Adrenal gland (tissue), 9 donors: ENCODE measurements at regions not wholly inside any gene's neighbourhood (a gene's known extent, or its start where the extent isn't known, plus 50 kb on each side); places are given as distances from the start of the nearest gene placed in this dataset.

Source experiments
- DNase-seq, 7 donors: peaks; one replicate each; pipeline ENCODE4 v3.0.0-alpha.2; 2019 to 2020
- H3K27ac ChIP-seq, 5 donors: fragments of 200-600 bp; sonication (generic) in 4 of 5; 1 replicate in 3 of 5; 2 replicates in 2 of 5; pipeline versions ENCODE4 v1.5.1 to v1.8.0; 2016 to 2020; ENCODE audit warnings: mild to moderate bottlenecking in 1 of 5
- H3K27me3 ChIP-seq: fragments of 200-600 bp; 2 replicates; pipeline ENCODE4 v1.8.0; 2021
- H3K36me3 ChIP-seq, 2 donors: fragments of 200-600 bp; replicated peaks in 1 of 2; 1 replicate in 1 of 2; 2 replicates in 1 of 2; pipeline versions ENCODE4 v1.5.1 to v1.8.0; 2018 to 2022
- H3K4me1 ChIP-seq, 2 donors: fragments of 200-600 bp; replicated peaks in 1 of 2; 1 replicate in 1 of 2; 2 replicates in 1 of 2; pipeline versions ENCODE4 v1.5.1 to v1.8.0; 2018 to 2021
- H3K4me3 ChIP-seq, 4 donors: fragments of 200-600 bp; sonication (generic) in 3 of 4; one replicate each; pipeline ENCODE4 v1.5.1; 2016 to 2018
- H3K9me3 ChIP-seq, 3 donors: fragments of 200-600 bp; sonication (generic) in 1 of 3; replicated peaks in 1 of 3; 1 replicate in 2 of 3; 2 replicates in 1 of 3; pipeline versions ENCODE4 v1.5.1 to v1.8.0; 2016 to 2021
- POLR2A ChIP-seq, 2 donors: fragments of 450-650 bp; IDR thresholded peaks; one replicate each; pipeline ENCODE4 v1.6.1; 2017; ENCODE audit warnings: antibody characterized with exemption in 2 of 2, mild to moderate bottlenecking in 2 of 2, moderate library complexity in 1 of 2
- WGBS, 4 donors: extraction: QIAGEN DNeasy Blood & Tissue Kit in 2 of 4; methylation state at CpG; one replicate each; pipeline versions ENCODE4 v1.1.5 to v1.1.7; 2013 to 2017; 5-methylcytosine and 5-hydroxymethylcytosine counted together
- intact Hi-C, 2 donors: fragments of 100-400 bp; cut with DNase I; formaldehyde crosslinking; loops; one replicate each; pipeline versions ENCODE4 v1.14.1 to v1.15.0; 2022 to 2023
- TF ChIP-seq, protein P1 (sequence below), 6 experiments: fragments of 450-650 bp in 4 of 6; fragments of 200-600 bp in 2 of 6; sonication (generic) in 1 of 6; IDR thresholded peaks; 1 replicate in 5 of 6; 2 replicates in 1 of 6; pipeline versions ENCODE4 v1.5.1 to v1.8.0; 2016 to 2021; ENCODE audit warnings: antibody characterized with exemption in 6 of 6, mild to moderate bottlenecking in 2 of 6, moderate library complexity in 1 of 6
- donor health status: healthy with polysubstance abuse.
- donor health status: Bipolar disorder and iron deficiency.
- donor health status: DM: yes; HTN: yes; CAD: no.
- donor health status: DM: no; HTN: no; CAD: no.
- donor health status: DM: no; HTN: no; CAD: no.

DNA sequence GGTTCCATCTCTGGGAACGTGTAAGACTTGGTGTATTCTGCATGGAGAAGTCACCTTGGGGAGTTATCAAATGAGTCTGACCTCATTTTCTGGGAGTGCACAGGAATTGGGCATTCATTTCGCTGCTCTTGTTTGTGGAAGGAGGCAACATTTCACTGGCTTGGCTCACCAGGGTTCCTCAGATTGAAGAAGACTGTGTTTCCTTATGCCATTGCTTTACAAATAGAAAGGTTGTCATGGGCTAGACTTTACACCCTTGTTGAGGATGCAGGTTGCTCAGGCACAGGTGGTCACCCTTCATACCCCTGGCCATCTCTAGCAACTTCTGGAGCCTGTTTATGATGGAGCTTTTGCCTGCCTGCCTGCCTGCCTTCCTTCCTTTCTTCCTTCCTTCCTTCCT lies 114.4 kb downstream of the AASDH start:
- Histone ChIP-seq H3K36me3 (no peaks in the 10 kb centered on the region), H3K9me3 (no peaks in the 10 kb centered on the region), H3K4me1 (no peaks in the 10 kb centered on the region), H3K4me3 (no peak overlapping the region), H3K27me3 (no peaks in the 10 kb centered on the region), H3K27ac (no peak overlapping the region)
- no peak for TF ChIP-seq POLR2A (IDR thresholded peaks at IDR 0.05)
- TF ChIP-seq, protein P1, sequence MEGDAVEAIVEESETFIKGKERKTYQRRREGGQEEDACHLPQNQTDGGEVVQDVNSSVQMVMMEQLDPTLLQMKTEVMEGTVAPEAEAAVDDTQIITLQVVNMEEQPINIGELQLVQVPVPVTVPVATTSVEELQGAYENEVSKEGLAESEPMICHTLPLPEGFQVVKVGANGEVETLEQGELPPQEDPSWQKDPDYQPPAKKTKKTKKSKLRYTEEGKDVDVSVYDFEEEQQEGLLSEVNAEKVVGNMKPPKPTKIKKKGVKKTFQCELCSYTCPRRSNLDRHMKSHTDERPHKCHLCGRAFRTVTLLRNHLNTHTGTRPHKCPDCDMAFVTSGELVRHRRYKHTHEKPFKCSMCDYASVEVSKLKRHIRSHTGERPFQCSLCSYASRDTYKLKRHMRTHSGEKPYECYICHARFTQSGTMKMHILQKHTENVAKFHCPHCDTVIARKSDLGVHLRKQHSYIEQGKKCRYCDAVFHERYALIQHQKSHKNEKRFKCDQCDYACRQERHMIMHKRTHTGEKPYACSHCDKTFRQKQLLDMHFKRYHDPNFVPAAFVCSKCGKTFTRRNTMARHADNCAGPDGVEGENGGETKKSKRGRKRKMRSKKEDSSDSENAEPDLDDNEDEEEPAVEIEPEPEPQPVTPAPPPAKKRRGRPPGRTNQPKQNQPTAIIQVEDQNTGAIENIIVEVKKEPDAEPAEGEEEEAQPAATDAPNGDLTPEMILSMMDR (IDR thresholded peaks at IDR 0.05): no peak
- 65 to 82% (median 73%) methylated on average over 2 of the region's 2 CpGs for WGBS, 4 donors
- intact Hi-C loops: no loop called here
- no peak for DNase-seq

DNA sequence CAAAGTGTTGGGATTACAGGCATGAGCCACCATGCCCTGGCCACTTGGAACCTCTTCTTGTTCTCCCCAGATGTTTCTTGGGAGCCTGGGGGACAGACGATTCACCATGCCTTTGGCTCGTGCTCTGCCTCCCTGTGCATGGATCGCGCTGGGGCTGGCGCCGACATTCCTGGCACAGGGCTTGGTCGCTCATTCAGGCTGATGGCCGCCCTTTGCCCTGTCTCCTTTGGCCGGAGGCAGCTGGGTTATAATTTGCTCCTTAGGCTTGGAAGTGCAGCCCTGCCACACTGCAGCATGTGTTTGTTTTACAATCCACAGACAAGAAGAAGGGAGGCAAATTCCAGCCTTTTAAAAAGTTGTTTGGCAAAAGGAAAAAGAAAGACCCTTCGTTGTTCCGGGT lies 115.3 kb downstream of the AASDH start:
- intact Hi-C loops: no loop called here
- WGBS, 4 donors: 86 to 92% (median 90%) methylated on average over 11 of the region's 11 CpGs
- H3K4me3 ChIP-seq: no peak overlapping the region
- TF ChIP-seq, protein P1 (IDR thresholded peaks at IDR 0.05): no peak
- no peak for TF ChIP-seq POLR2A (IDR thresholded peaks at IDR 0.05)
- no peaks in the 10 kb centered on the region for H3K36me3 ChIP-seq
- DNase-seq: no peak
- H3K27me3 ChIP-seq: no peaks in the 10 kb centered on the region
- no peaks in the 10 kb centered on the region for H3K9me3 ChIP-seq
- H3K4me1 ChIP-seq: no peaks in the 10 kb centered on the region
- H3K27ac ChIP-seq: no peak overlapping the region

DNA sequence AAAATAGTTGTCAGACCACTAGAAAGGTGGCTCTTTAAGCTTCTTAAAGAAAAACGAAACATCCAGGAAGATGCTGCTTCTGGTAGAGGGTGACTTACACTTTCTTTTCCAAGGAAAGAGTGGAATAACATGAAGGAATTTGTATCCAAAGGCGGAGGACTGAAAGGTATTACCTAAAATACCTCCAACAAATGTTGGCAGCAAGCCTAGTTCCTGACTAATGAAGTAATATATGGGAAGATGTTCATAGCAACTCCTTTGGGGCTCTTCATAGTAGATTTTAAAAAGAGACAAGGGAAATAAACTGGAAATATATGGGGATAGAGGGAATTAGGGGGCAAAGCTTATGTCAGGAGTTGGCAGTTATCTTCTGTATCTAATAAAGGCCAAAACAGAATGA lies 116.2 kb downstream of the AASDH start:
- WGBS, 4 donors: 61 to 82% (median 72%) methylated on average over 2 of the region's 2 CpGs
- Histone ChIP-seq H3K27me3 (no peaks in the 10 kb centered on the region), H3K27ac (no peak overlapping the region), H3K36me3 (no peaks in the 10 kb centered on the region), H3K4me3 (no peak overlapping the region), H3K9me3 (no peaks in the 10 kb centered on the region), H3K4me1 (no peaks in the 10 kb centered on the region)
- intact Hi-C loops: no loop called here
- no peak for DNase-seq
- TF ChIP-seq, protein P1 (IDR thresholded peaks at IDR 0.05): no peak
- no peak for TF ChIP-seq POLR2A (IDR thresholded peaks at IDR 0.05)

DNA sequence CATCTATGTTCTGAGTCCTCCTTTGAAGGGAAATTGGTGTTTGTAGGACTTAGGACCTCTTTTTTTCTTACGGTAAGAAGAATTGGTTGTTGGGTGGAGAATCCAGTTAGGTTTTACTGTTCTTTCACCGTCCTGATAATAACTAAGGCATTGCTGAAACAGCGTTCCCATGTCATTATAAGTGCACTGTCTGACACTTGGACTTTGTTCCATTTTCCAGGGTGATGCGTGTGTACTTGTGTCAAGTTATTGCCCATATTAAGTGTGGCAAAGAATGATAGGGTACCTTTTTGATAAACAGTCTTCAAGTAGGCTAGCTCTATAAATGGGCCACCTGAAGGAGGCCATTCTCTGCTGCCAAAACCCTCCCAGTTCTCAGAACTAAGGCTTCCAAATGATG lies 119.7 kb downstream of the AASDH start:
- Histone ChIP-seq H3K27ac (no peak overlapping the region), H3K4me3 (no peak overlapping the region), H3K27me3 (no peaks in the 10 kb centered on the region), H3K36me3 (no peaks in the 10 kb centered on the region), H3K4me1 (no peaks in the 10 kb centered on the region), H3K9me3 (no peaks in the 10 kb centered on the region)
- DNase-seq: no peak
- TF ChIP-seq, protein P1 (IDR thresholded peaks at IDR 0.05): no peak
- intact Hi-C loops: no loop called here
- 89 to 92% (median 91%) methylated on average over 4 of the region's 4 CpGs for WGBS, 4 donors
